ENCODE measurements at regions not wholly inside any gene's neighbourhood (a gene's known extent, or its start where the extent isn't known, plus 50 kb on each side); places are given as distances from the start of the nearest gene placed in this dataset.

GRCh38 chrX:7247346-7247745 lies 99.4 kb upstream of the PUDP start:
- no peak for DNase-seq (ENCODE audit: low read depth)
- TF ChIP-seq, protein P1, sequence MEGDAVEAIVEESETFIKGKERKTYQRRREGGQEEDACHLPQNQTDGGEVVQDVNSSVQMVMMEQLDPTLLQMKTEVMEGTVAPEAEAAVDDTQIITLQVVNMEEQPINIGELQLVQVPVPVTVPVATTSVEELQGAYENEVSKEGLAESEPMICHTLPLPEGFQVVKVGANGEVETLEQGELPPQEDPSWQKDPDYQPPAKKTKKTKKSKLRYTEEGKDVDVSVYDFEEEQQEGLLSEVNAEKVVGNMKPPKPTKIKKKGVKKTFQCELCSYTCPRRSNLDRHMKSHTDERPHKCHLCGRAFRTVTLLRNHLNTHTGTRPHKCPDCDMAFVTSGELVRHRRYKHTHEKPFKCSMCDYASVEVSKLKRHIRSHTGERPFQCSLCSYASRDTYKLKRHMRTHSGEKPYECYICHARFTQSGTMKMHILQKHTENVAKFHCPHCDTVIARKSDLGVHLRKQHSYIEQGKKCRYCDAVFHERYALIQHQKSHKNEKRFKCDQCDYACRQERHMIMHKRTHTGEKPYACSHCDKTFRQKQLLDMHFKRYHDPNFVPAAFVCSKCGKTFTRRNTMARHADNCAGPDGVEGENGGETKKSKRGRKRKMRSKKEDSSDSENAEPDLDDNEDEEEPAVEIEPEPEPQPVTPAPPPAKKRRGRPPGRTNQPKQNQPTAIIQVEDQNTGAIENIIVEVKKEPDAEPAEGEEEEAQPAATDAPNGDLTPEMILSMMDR (IDR thresholded peaks at IDR 0.05; ENCODE audit: insufficient read depth, low read depth, low read length), result no peak
- H3K4me3 ChIP-seq (ENCODE audit: low read depth, low read length), result no peak overlapping the region

GRCh38 chrX:7244405-7244804 lies 96.5 kb upstream of the PUDP start:
- no peak for DNase-seq (ENCODE audit: low read depth)
- H3K4me3 ChIP-seq (ENCODE audit: low read depth, low read length), result no peak overlapping the region
- TF ChIP-seq, protein P1 (IDR thresholded peaks at IDR 0.05; ENCODE audit: insufficient read depth, low read depth, low read length), result no peak

DNA sequence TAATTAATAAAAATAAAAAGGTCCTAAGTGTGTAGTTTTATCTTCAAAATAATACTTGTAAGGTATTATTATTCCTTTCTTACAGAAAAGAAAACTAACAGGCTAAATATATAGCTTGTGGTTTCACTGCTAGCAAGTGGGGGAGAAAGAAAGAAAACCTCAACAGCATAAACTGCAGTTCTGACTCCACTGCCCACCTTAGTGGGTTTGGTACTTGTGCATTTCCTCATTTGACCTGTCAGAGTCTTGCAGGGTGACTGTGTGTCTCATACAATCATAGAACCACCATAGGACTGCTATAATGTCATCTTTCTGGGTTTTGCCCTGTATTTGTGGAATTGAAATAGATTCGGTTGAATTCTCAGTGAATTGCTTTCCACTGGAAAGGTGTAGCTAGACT lies 94.7 kb upstream of the PUDP start:
- H3K4me3 ChIP-seq (ENCODE audit: low read depth, low read length), result no peak overlapping the region
- DNase-seq (ENCODE audit: low read depth), result no peak
- TF ChIP-seq, protein P1 (IDR thresholded peaks at IDR 0.05; ENCODE audit: insufficient read depth, low read depth, low read length), result no peak

DNA sequence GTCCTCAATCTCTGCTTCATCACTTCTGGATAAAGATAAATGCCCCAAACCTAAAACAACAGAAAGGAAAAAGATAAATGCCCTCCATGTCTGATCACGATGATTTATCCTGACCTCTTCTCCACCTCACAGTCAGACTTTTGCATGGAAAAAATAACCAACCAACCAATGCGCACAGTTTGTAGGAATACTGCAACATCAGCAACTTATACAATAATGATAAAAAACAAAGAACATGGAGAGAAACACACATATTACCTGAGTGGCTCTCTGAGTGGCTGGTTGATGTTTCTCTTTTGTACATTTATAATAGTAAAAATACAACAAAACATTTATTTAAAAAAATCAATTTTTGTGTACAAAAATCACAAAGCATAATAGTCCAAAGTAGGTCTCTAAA lies 93.0 kb upstream of the PUDP start:
- TF ChIP-seq, protein P1 (IDR thresholded peaks at IDR 0.05; ENCODE audit: insufficient read depth, low read depth, low read length), result no peak
- H3K4me3 ChIP-seq (ENCODE audit: low read depth, low read length), result no peak overlapping the region
- no peak for DNase-seq (ENCODE audit: low read depth)

GRCh38 chrX:7235071-7235470 lies 87.1 kb upstream of the PUDP start:
- DNase-seq (ENCODE audit: low read depth), result no peak
- H3K4me3 ChIP-seq (ENCODE audit: low read depth, low read length), result no peak overlapping the region
- TF ChIP-seq, protein P1 (IDR thresholded peaks at IDR 0.05; ENCODE audit: insufficient read depth, low read depth, low read length), result no peak

GRCh38 chrX:7233580-7234406 lies 85.8 kb upstream of the PUDP start:
- no peak overlapping the region for H3K4me3 ChIP-seq (ENCODE audit: low read depth, low read length)
- TF ChIP-seq, protein P1 (IDR thresholded peaks at IDR 0.05; ENCODE audit: insufficient read depth, low read depth, low read length), result peak; percentile 10
- DNase-seq (ENCODE audit: low read depth), result no peak

GRCh38 chrX:7228226-7228625 lies 80.3 kb upstream of the PUDP start:
- no peak for DNase-seq (ENCODE audit: low read depth)
- TF ChIP-seq, protein P1 (IDR thresholded peaks at IDR 0.05; ENCODE audit: insufficient read depth, low read depth, low read length), result no peak
- no peak overlapping the region for H3K4me3 ChIP-seq (ENCODE audit: low read depth, low read length)

Measured in fibroblast of villous mesenchyme (primary cell).